Globus pallidus (tissue), 1 donor: ENCODE measurements at regions not wholly inside any gene's neighbourhood (a gene's known extent, or its start where the extent isn't known, plus 50 kb on each side); places are given as distances from the start of the nearest gene placed in this dataset.

ENCODE experiments used
- DNase-seq: peaks from one replicate; pipeline ENCODE4 v3.0.0-alpha.2; 2015; ENCODE audit warnings: low spot score

GRCh38 chr17:72501404-72502370 lies 380.9 kb downstream of the SOX9 start:
- peak; percentile 63 for DNase-seq

DNA sequence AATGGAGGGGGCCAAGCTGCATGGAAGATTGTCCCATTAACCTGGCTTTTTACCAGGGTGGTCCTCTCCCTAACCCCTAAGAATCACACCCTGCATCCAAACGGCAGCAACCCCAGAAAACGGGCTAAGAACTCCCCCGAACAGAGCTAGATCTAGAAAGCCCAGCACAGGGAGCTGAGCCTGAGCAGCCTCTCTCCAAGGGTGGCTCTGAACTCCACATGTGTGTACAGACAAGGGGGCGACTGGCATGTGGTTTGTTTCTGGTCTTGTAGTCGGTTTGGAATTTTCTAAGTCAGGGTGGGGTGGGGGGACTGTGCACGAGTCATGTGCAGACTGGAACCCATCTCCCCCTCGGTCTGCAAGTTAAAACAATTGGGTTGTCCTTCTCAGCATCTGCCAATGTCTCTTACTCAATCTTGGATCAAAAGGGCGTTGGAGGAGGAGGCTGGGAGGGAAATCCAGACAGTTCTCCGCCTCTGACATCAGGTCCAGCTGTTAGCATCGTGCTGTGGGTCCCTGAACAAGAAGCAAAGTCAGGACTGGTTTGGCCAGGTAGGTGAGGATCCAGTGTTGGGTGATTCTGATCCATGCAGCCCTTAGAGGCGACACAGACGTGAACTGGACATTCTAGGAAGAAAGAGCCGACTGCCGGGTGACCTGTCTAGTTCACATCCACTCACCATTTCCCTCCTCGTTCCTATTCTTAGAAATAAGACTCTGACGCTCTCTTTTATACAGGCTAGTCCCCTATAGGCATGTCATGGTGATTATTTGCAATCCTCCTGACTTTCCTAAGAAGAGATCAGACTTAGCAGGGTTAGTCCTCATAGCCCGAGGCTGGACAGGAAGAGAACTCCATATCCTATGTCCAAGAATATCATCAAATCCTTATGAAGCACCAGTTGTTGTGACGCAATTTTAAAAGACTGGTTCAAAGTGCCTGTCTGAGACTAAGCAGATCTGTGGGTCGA lies 381.8 kb downstream of the SOX9 start:
- DNase-seq = no peak

- no peak for DNase-seq
Measured at GRCh38 chr17:72503556-72503955, 382.7 kb downstream of the SOX9 start.

DNA sequence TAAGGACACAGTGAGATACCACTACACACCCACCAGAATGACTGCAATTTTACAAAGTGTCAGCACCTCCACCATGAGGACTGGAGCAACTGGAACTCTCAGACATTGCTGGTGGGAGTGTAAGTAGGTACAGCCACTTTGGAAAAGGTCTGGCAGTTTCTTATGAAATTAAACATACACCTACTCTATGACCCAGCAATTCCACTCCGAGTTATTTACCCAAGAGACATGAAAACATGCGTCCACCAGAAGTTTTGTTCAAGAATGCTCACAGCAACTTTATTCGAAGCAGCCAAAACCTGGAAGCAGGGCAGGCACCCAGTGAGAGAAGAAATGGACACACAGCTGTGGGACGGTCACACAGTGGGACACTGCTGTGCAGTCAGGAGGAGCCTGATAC lies 384.0 kb downstream of the SOX9 start:
- no peak for DNase-seq

DNA sequence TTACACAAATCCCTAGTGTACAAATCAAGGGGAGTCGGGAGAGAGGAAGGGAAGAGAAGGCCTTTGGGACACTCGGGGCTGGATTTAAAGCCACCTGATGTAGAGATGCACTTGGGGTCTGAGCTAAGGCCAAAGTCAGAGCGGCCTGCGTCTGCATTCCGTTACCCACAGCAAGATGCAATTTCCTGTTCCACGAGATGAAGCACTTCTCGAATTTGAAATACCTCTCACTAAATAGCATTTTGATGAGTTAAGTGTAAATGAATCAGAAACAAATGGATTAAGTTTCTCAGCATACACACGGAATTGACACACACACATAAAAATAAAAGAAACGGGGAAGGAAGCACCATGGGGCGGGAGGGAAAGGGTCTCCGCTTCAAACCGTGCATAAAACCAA lies 386.0 kb downstream of the SOX9 start:
- no peak for DNase-seq

DNA sequence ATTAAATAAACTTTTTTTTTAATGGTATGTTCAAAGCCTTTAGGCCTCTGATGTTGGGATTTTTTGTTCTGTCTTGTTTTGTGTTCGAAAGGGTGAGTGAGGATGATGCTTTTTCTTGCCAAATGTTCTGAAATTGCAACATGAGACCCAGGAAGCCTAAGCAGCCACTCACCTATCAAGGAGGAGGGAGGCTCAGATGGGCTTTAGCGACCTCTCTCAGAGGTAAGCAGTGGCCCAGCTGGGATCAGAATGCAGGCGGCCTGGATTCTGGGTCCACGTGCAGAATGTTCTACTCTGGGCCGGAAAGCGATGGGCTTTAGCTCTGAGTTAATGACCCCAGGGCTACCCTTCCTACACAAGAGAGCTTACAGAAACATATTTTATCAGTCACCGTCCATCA lies 386.6 kb downstream of the SOX9 start:
- DNase-seq = no peak

DNA sequence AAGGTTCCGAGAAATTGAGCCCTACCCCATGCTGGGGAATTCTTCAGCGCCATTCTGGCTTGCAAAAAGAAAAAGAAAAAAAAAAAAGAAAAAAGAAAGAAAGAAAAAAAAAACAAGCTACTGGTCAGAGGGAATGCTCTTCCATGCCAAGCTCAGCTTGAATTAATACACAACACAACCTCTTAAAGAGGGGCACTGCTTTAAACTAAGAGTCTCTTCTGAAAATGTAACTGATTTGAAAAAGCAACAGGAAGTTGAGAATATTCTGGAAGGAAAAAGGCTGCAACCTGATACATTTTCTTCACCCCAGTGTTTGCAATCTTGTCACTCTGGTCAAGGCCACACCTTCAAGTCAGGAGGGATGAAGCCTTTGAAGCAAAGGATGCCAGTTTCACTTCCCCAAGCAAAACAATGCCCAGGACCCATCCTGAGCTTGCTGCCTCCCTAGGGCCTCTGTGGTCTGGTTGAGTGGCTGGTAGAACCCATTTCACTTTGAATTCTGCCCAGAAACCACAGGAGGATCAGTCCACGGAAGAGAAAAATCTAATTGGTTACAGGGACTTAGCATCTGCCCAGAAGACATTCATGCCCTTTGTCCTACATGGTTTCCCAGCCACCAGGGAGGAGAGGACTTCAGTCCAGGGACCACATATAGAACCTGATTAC lies 389.7 kb downstream of the SOX9 start:
- DNase-seq = no peak

- DNase-seq = no peak
Measured at GRCh38 chr17:72511242-72511641, 390.4 kb downstream of the SOX9 start.

DNA sequence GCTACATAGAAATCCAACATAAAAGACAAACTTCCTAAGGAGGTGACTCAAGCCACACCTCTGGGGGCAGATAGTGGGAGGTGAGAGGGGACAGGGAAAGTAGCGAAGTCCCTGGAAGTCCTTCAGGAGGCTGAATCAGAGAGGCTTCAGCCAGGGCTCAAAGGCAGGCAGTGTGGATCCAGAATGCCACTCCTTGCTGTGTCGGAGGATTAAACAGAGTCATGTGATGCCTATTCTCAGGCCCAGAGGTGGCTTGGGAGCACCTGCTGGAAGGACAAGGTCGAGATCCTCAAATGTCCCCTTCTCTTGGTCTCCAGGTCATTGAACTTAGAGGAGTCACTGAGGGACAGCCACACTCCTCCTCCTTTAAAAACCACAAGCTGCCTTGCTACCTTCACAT lies 391.1 kb downstream of the SOX9 start:
- no peak for DNase-seq

DNA sequence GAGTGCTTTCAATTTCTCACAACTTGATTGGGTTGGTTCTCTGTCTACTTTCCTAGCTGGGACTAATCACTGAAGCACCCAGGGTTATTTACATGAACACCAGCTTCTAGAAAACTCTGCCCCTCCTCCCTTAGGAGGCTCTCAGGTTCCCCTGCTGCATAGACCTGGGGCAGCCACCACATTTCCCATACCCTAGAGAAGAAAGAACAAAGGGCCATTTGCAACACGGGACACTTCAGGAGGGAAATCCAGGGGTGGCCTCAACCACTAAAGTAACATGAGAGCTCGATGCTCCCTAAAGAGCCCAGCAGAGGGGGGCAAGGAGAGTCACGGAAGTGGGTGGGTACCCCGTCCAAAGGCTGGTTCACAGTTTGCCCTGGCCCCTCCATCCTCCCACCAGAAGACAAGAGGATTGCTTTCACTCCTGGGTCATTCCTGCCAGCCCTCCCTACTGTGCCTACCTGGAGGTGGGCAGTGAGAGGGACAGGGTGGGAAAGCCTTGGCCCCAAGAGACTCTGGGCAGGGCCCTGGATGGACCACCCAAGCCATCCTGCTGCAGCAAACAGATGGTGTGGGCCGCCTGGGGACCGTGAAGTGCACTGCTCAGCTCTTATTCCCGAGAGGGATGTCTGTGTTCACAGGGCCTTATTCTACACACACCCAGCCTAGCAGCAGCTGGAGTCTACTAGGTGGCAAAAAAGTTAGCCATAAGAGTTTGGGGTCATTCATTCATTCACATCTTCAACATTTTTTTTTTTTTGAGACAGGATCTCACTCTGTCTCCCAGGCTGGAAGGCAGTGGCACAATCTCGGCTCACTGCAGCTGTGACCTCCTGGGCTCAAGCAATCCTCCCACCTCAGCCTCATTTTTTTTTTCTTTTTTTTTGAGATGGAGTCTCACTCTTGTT lies 392.1 kb downstream of the SOX9 start:
- no peak for DNase-seq

GRCh38 chr17:72514321-72514861 lies 393.6 kb downstream of the SOX9 start:
- DNase-seq = no peak

DNA sequence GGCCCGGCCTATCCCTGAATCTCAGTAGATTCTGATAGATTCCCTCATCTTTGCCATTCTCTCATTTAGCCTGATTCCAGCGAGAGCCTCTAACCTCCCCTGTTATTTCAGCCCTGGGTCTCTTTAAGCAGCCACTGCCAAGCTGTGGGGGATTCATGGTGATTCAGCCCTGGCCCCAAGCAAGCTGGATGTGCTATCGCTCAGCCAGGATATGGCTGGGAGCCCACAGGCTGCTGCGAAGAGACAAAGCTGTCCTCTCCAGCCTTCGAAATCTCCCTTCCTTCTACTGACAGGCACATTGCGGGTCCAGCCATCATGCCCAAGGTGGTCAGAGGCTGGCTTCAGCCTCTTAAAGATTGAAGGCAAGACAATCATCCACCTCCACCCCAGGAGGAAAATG lies 394.1 kb downstream of the SOX9 start:
- no peak for DNase-seq

DNA sequence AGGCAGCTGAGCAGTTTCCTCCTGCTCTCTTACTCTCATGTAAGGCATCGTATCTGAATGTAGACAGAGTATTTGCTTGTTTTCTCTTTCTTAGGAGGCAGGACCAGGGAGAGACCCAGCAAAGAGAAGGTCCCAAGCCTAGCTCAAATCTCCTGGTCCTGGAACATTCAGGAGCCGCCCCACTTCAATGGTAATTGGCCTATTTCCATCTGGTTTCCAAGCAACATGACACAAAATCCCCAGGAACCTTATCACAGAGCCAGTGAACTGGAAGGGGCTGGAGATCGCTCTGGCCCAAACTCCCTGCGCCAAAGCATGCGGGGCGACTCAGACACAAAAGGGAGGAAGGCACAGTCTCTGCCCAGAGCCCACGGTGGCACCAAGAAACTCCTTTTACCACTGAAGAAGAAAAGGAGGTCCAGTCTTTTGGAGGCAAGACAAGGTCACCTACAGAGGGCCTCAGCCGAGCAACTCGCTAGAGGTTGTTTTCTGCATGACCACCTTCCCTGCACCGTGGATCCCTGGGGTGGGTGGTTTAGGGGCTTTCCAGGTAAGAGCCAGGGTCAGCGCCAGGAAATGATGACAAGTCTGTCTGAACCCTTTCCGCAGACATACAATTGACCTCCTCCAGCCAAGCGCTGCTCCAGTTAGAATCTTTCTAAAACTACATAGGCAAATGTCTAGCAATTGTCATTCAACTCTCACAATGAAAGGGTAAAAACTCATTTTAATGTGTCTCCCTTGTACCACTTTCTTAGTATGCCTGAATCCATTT lies 394.7 kb downstream of the SOX9 start:
- no peak for DNase-seq

DNA sequence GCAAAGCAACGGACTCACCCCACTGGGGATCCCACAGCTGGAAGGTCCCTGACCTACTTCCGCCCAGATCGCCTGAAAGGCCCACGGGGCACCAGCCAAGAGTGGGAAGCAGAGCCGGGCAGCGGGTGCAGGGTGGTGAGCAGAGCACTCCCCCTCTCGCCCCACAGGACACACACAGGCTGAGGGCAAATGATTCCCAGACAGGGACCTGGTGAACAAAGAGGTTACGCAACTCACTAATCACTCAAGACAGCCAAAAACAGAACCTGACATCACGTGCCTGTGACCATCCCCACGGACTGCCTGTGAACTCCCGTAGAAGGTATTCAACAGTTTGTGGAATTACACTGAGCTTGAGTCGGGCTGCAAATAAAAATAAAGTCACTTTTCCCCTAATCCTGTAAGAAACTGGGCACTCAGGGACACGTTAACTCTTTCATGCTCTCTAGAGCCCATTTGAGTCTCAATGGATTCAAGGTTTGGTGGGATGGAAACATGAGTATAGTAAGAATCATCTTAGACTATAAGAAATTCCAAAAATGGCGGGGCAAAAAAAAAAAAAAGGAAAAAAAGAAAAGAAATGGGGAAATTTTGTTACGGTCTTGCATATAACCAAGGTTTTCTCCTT lies 396.1 kb downstream of the SOX9 start:
- no peak for DNase-seq

GRCh38 chr17:72517413-72518158 lies 396.8 kb downstream of the SOX9 start:
- no peak for DNase-seq

GRCh38 chr17:72518159-72518732 lies 397.4 kb downstream of the SOX9 start:
- no peak for DNase-seq

GRCh38 chr17:72518753-72519597 lies 398.2 kb downstream of the SOX9 start:
- DNase-seq = no peak

DNA sequence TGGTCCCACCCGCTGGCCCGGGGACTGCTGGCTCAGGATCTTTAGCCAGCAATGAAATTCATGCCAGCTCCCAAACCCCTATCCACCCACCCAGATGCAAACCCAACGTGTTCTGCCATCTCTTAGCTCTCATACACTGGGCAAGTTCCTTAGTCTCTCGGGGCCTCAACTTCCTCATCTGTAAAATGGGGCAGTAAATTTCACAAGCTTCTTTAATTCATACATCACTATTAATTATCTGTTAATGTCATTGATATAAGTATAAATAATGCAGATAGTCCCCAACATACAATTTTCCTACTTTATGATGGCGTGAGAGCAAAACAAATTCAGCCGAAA lies 398.7 kb downstream of the SOX9 start:
- DNase-seq = no peak
